ENCODE measurements at regions not wholly inside any gene's neighbourhood (a gene's known extent, or its start where the extent isn't known, plus 50 kb on each side); places are given as distances from the start of the nearest gene placed in this dataset.
A peak's percentile ranks its signal among the peaks of the same experiment; 100 is the strongest.

GRCh38 chr10:61063901-61064300 lies 119.9 kb upstream of the RHOBTB1 start:
- Histone ChIP-seq H3K9me3 (ENCODE audit: insufficient read depth, low read depth, low read length) (no peaks in the 10 kb centered on the region), H2BK120ac (ENCODE audit: insufficient read depth, low read length, poor library complexity) (no peak overlapping the region), H2AK5ac (ENCODE audit: low read length) (no peak overlapping the region), H3K79me2 (ENCODE audit: control insufficient read depth, insufficient read depth, low read length, poor library complexity) (no peaks in the 10 kb centered on the region), H4K12ac (ENCODE audit: low read depth, low read length) (no peak overlapping the region), H3K27ac (ENCODE audit: low read depth, low read length) (no peak overlapping the region), H3K23ac (ENCODE audit: low read length) (no peak overlapping the region), H3K9ac (ENCODE audit: low read length) (no peak overlapping the region), H2BK5ac (ENCODE audit: low read depth, low read length, poor library complexity) (no peak overlapping the region), H3K4me2 (ENCODE audit: low read length) (no peak overlapping the region), H3K14ac (ENCODE audit: low read length) (no peak overlapping the region), H4K8ac (ENCODE audit: low read depth, low read length) (no peak overlapping the region), H3K4ac (ENCODE audit: low read depth, low read length) (no peak overlapping the region), H3K79me1 (ENCODE audit: low read length) (peaks cover 2% of the 10 kb centered on the region), H3K36me3 (ENCODE audit: control insufficient read depth in 1 of 2, insufficient read depth in 2 of 2, low read length in 2 of 2) (no peaks in the 10 kb centered on the region), H3K4me1 (ENCODE audit: control insufficient read depth in 1 of 2, insufficient read depth in 2 of 2, low read length in 2 of 2) (no peaks in the 10 kb centered on the region), H2AFZ (ENCODE audit: insufficient read depth, low read length, poor library complexity) (no peak overlapping the region), H4K91ac (ENCODE audit: low read depth, low read length) (no peak overlapping the region), H3K4me3 (ENCODE audit: low read depth, low read length) (no peak overlapping the region), H3K27me3 (ENCODE audit: insufficient read depth, low read length) (no peaks in the 10 kb centered on the region), H2BK12ac (ENCODE audit: low read length) (no peak overlapping the region), H3K18ac (ENCODE audit: low read length) (no peak overlapping the region)
- no peak for DNase-seq
- no CpG with 5 or more reads among the region's 1 CpG for WGBS (ENCODE audit: extremely low coverage, insufficient coverage, insufficient read length)

DNA sequence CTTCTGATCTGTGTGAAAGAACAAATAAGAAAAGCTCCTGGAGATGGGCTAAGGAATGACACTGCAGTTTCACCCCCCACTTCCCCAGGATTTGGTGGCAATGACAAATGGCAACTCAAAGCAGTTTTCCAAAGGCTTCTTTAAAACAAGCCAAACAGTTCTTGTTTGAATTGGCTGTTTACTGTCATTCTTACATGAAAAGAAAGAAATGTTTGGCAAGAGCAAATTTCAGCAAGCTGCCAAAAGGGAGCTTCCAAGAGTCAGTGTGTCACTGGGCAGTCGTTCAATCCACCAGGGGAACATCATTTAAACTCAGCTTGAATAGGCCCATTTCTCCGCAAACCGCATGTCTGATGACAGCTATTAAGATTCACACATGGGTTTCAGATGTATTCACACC lies 119.0 kb upstream of the RHOBTB1 start:
- H3K9me3 ChIP-seq (ENCODE audit: insufficient read depth, low read depth, low read length) = no peaks in the 10 kb centered on the region
- H3K79me2 ChIP-seq (ENCODE audit: control insufficient read depth, insufficient read depth, low read length, poor library complexity) = no peaks in the 10 kb centered on the region
- no CpG with 5 or more reads among the region's 3 CpGs for WGBS (ENCODE audit: extremely low coverage, insufficient coverage, insufficient read length)

DNA sequence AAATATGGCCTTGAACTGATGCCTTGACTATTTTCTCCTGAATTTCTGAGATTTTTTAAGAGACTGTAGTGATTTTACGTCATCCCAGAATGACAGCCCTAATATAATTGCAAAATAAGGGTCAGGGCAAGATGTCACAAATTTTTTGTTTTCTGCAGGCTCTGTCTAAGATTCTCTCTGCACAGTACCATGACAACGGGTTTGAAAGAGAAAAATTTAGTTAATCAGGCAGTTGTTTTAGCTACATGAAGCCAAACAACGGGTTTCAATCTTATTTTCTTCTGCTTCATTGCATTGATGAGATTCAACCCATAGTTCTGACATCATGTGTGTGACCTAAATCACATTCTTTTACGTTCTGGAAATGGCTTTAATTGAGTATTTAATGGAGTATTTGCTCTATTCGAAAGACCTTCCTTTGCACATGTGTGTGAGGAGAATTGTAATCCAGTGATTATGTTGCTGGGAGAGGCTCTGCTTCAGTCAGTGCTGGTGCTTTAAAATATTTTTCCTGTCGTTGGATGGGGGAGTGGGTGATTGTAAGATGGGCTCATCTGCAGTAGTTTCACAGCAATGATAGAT lies 118.0 kb upstream of the RHOBTB1 start:
- Histone ChIP-seq H3K79me2 (ENCODE audit: control insufficient read depth, insufficient read depth, low read length, poor library complexity) (no peaks in the 10 kb centered on the region), H3K36me3 (ENCODE audit: control insufficient read depth in 1 of 2, insufficient read depth in 2 of 2, low read length in 2 of 2) (no peaks in the 10 kb centered on the region), H3K9ac (ENCODE audit: low read length) (no peak overlapping the region), H2AK5ac (ENCODE audit: low read length) (no peak overlapping the region), H4K8ac (ENCODE audit: low read depth, low read length) (no peak overlapping the region), H3K18ac (ENCODE audit: low read length) (no peak overlapping the region), H2AFZ (ENCODE audit: insufficient read depth, low read length, poor library complexity) (no peak overlapping the region), H3K27me3 (ENCODE audit: insufficient read depth, low read length) (no peaks in the 10 kb centered on the region), H2BK5ac (ENCODE audit: low read depth, low read length, poor library complexity) (no peak overlapping the region), H3K4me2 (ENCODE audit: low read length) (no peak overlapping the region), H3K23ac (ENCODE audit: low read length) (no peak overlapping the region), H2BK120ac (ENCODE audit: insufficient read depth, low read length, poor library complexity) (no peak overlapping the region), H3K4ac (ENCODE audit: low read depth, low read length) (no peak overlapping the region), H3K9me3 (ENCODE audit: insufficient read depth, low read depth, low read length) (no peaks in the 10 kb centered on the region), H3K14ac (ENCODE audit: low read length) (no peak overlapping the region), H4K91ac (ENCODE audit: low read depth, low read length) (no peak overlapping the region), H2BK12ac (ENCODE audit: low read length) (no peak overlapping the region), H3K79me1 (ENCODE audit: low read length) (no peaks in the 10 kb centered on the region), H3K4me3 (ENCODE audit: low read depth, low read length) (no peak overlapping the region), H4K12ac (ENCODE audit: low read depth, low read length) (no peak overlapping the region), H3K4me1 (ENCODE audit: control insufficient read depth in 1 of 2, insufficient read depth in 2 of 2, low read length in 2 of 2) (no peaks in the 10 kb centered on the region), H3K27ac (ENCODE audit: low read depth, low read length) (no peak overlapping the region)
- peak; percentile 32 to 89 for DNase-seq
- WGBS (ENCODE audit: extremely low coverage, insufficient coverage, insufficient read length) = no CpG with 5 or more reads among the region's 6 CpGs

More for the DNA sequence above, 119.0 kb upstream of the RHOBTB1 start:
- Histone ChIP-seq H2AK5ac (ENCODE audit: low read length) (no peak overlapping the region), H3K14ac (ENCODE audit: low read length) (no peak overlapping the region), H3K4me2 (ENCODE audit: low read length) (no peak overlapping the region), H2BK120ac (ENCODE audit: insufficient read depth, low read length, poor library complexity) (peak overlapping the region; percentile 33), H3K23ac (ENCODE audit: low read length) (no peak overlapping the region), H4K91ac (ENCODE audit: low read depth, low read length) (no peak overlapping the region), H4K8ac (ENCODE audit: low read depth, low read length) (no peak overlapping the region), H3K27ac (ENCODE audit: low read depth, low read length) (no peak overlapping the region), H3K27me3 (ENCODE audit: insufficient read depth, low read length) (no peaks in the 10 kb centered on the region), H3K4me1 (ENCODE audit: control insufficient read depth in 1 of 2, insufficient read depth in 2 of 2, low read length in 2 of 2) (no peaks in the 10 kb centered on the region), H2AFZ (ENCODE audit: insufficient read depth, low read length, poor library complexity) (no peak overlapping the region), H4K12ac (ENCODE audit: low read depth, low read length) (no peak overlapping the region), H2BK12ac (ENCODE audit: low read length) (no peak overlapping the region), H3K4ac (ENCODE audit: low read depth, low read length) (no peak overlapping the region), H3K9ac (ENCODE audit: low read length) (no peak overlapping the region), H3K18ac (ENCODE audit: low read length) (no peak overlapping the region), H2BK5ac (ENCODE audit: low read depth, low read length, poor library complexity) (peak overlapping the region; percentile 13), H3K4me3 (ENCODE audit: low read depth, low read length) (no peak overlapping the region), H3K79me1 (ENCODE audit: low read length) (peaks cover 2% of the 10 kb centered on the region), H3K36me3 (ENCODE audit: control insufficient read depth in 1 of 2, insufficient read depth in 2 of 2, low read length in 2 of 2) (no peaks in the 10 kb centered on the region)
- DNase-seq = no peak

GRCh38 chr10:61059636-61060035 lies 115.7 kb upstream of the RHOBTB1 start:
- no peak overlapping the region for H3K9ac ChIP-seq (ENCODE audit: low read length)
- H4K8ac ChIP-seq (ENCODE audit: low read depth, low read length) = no peak overlapping the region
- no peak overlapping the region for H2AK5ac ChIP-seq (ENCODE audit: low read length)
- no peak overlapping the region for H3K14ac ChIP-seq (ENCODE audit: low read length)
- no peaks in the 10 kb centered on the region for H3K79me1 ChIP-seq (ENCODE audit: low read length)
- H3K18ac ChIP-seq (ENCODE audit: low read length) = no peak overlapping the region
- H2BK12ac ChIP-seq (ENCODE audit: low read length) = no peak overlapping the region
- H2AFZ ChIP-seq (ENCODE audit: insufficient read depth, low read length, poor library complexity) = no peak overlapping the region
- no peak for DNase-seq
- no peak overlapping the region for H4K91ac ChIP-seq (ENCODE audit: low read depth, low read length)
- H4K12ac ChIP-seq (ENCODE audit: low read depth, low read length) = no peak overlapping the region
- H3K27ac ChIP-seq (ENCODE audit: low read depth, low read length) = no peak overlapping the region
- H3K27me3 ChIP-seq (ENCODE audit: insufficient read depth, low read length) = no peaks in the 10 kb centered on the region
- H3K4me1 ChIP-seq (ENCODE audit: control insufficient read depth in 1 of 2, insufficient read depth in 2 of 2, low read length in 2 of 2) = no peaks in the 10 kb centered on the region
- no peak overlapping the region for H3K23ac ChIP-seq (ENCODE audit: low read length)
- H2BK5ac ChIP-seq (ENCODE audit: low read depth, low read length, poor library complexity) = no peak overlapping the region
- no peak overlapping the region for H3K4me3 ChIP-seq (ENCODE audit: low read depth, low read length)
- H3K79me2 ChIP-seq (ENCODE audit: control insufficient read depth, insufficient read depth, low read length, poor library complexity) = no peaks in the 10 kb centered on the region
- H3K36me3 ChIP-seq (ENCODE audit: control insufficient read depth in 1 of 2, insufficient read depth in 2 of 2, low read length in 2 of 2) = no peaks in the 10 kb centered on the region
- no peak overlapping the region for H3K4me2 ChIP-seq (ENCODE audit: low read length)
- H3K9me3 ChIP-seq (ENCODE audit: insufficient read depth, low read depth, low read length) = no peaks in the 10 kb centered on the region
- no CpG with 5 or more reads among the region's 5 CpGs for WGBS (ENCODE audit: extremely low coverage, insufficient coverage, insufficient read length)
- no peak overlapping the region for H2BK120ac ChIP-seq (ENCODE audit: insufficient read depth, low read length, poor library complexity)
- H3K4ac ChIP-seq (ENCODE audit: low read depth, low read length) = no peak overlapping the region

Data from trophoblast cell (in vitro differentiated cells and primary cell).